Mesenchymal stem cell (in vitro differentiated cells and primary cell): ENCODE measurements at regions not wholly inside any gene's neighbourhood (a gene's known extent, or its start where the extent isn't known, plus 50 kb on each side); places are given as distances from the start of the nearest gene placed in this dataset.

Experiments
- DNase-seq: peaks from one replicate; pipeline ENCODE4 v3.0.0-alpha.2; 2013
- H2AFZ ChIP-seq: one replicate; pipeline ENCODE4 v1.6.1; 2013; ENCODE audit warnings: low read depth, mild to moderate bottlenecking, control low read depth, inconsistent platforms, low read length, moderate library complexity
- H2AK5ac ChIP-seq: 2 replicates; pipeline ENCODE4 v1.6.1; 2013; ENCODE audit warnings: low read length, moderate library complexity, mild to moderate bottlenecking, inconsistent platforms; ENCODE audit not compliant: severe bottlenecking
- H2BK120ac ChIP-seq: one replicate; pipeline ENCODE4 v1.6.1; 2013; ENCODE audit warnings: low read depth, mild to moderate bottlenecking, inconsistent platforms, low read length, moderate library complexity
- H2BK12ac ChIP-seq, 2 experiments: one replicate each; pipeline ENCODE4 v1.6.1; 2013; ENCODE audit warnings: inconsistent platforms in 2 of 2, low read length in 2 of 2, mild to moderate bottlenecking in 2 of 2, moderate library complexity in 2 of 2, control low read depth in 1 of 2
- H2BK15ac ChIP-seq: one replicate; pipeline ENCODE4 v1.6.1; 2013; ENCODE audit warnings: mild to moderate bottlenecking, low read depth, inconsistent platforms; ENCODE audit not compliant: poor library complexity, severe bottlenecking
- H2BK5ac ChIP-seq: 2 replicates; pipeline ENCODE4 v1.6.1; 2013; ENCODE audit warnings: low read depth, mild to moderate bottlenecking, low read length, control low read depth, inconsistent platforms; ENCODE audit not compliant: poor library complexity, severe bottlenecking
- H3K14ac ChIP-seq, 2 experiments: one replicate each; pipeline ENCODE4 v1.6.1; 2013; ENCODE audit warnings: inconsistent platforms in 2 of 2, low read length in 2 of 2, control low read depth in 1 of 2, mild to moderate bottlenecking in 1 of 2, moderate library complexity in 1 of 2
- H3K18ac ChIP-seq, 2 experiments: one replicate each; pipeline ENCODE4 v1.6.1; 2013; ENCODE audit warnings: inconsistent platforms in 2 of 2, low read length in 2 of 2, control low read depth in 1 of 2, low read depth in 1 of 2, mild to moderate bottlenecking in 1 of 2
- H3K23ac ChIP-seq, 2 experiments: one replicate each; pipeline ENCODE4 v1.6.1; 2013; ENCODE audit warnings: inconsistent platforms in 2 of 2, low read length in 2 of 2, mild to moderate bottlenecking in 2 of 2, moderate library complexity in 2 of 2, control low read depth in 1 of 2
- H3K27ac ChIP-seq: 2 replicates; pipeline ENCODE4 v1.5.1; 2013; ENCODE audit warnings: mild to moderate bottlenecking, moderate library complexity, low read length, control low read depth, inconsistent platforms; ENCODE audit not compliant: poor library complexity, severe bottlenecking
- H3K27me3 ChIP-seq, 2 experiments: 2 replicates each; pipeline versions ENCODE4 v1.6.1 to v1.7.0; 2013; ENCODE audit warnings: low read length in 2 of 2, mild to moderate bottlenecking in 2 of 2, moderate library complexity in 2 of 2, control low read depth in 1 of 2, inconsistent platforms in 1 of 2; ENCODE audit not compliant: control insufficient read depth in 1 of 2, insufficient read depth in 1 of 2
- H3K36me3 ChIP-seq, 2 experiments: 2 replicates each; pipeline versions ENCODE4 v1.6.1 to v1.7.0; 2013; ENCODE audit warnings: low read length in 2 of 2, control low read depth in 1 of 2, inconsistent platforms in 1 of 2, low read depth in 1 of 2, mild to moderate bottlenecking in 1 of 2; ENCODE audit not compliant: insufficient read depth in 2 of 2, control insufficient read depth in 1 of 2
- H3K4ac ChIP-seq, 2 experiments: one replicate each; pipeline ENCODE4 v1.6.1; 2013; ENCODE audit warnings: inconsistent platforms in 2 of 2, low read length in 2 of 2, mild to moderate bottlenecking in 2 of 2, moderate library complexity in 2 of 2, control low read depth in 1 of 2, low read depth in 1 of 2
- H3K4me1 ChIP-seq: 2 replicates; pipeline ENCODE4 v1.6.1; 2013; ENCODE audit warnings: low read depth, low read length, control low read depth; ENCODE audit not compliant: control insufficient read depth, insufficient read depth
- H3K4me2 ChIP-seq: 2 replicates; pipeline ENCODE4 v1.6.1; 2013; ENCODE audit warnings: low read length, mild to moderate bottlenecking, inconsistent platforms; ENCODE audit not compliant: poor library complexity, severe bottlenecking
- H3K4me3 ChIP-seq, 2 experiments: 2 replicates each; pipeline versions ENCODE4 v1.5.1 to v1.7.0; 2013; ENCODE audit warnings: low read length in 2 of 2, mild to moderate bottlenecking in 2 of 2, control low read depth in 1 of 2, low read depth in 1 of 2; ENCODE audit not compliant: insufficient read depth in 1 of 2
- H3K79me1 ChIP-seq: replicated peaks from 2 replicates; pipeline ENCODE4 v1.6.1; 2013; ENCODE audit warnings: mild to moderate bottlenecking, control low read depth, low read length, inconsistent platforms; ENCODE audit not compliant: poor library complexity, severe bottlenecking
- H3K9ac ChIP-seq: 2 replicates; pipeline ENCODE4 v1.7.0; 2013; ENCODE audit warnings: mild to moderate bottlenecking, low read length, moderate library complexity
- H3K9me3 ChIP-seq: 2 replicates; pipeline ENCODE4 v1.7.0; 2013; ENCODE audit warnings: mild to moderate bottlenecking, low read length; ENCODE audit not compliant: control insufficient read depth
- H4K8ac ChIP-seq: one replicate; pipeline ENCODE4 v1.6.1; 2013; ENCODE audit warnings: inconsistent platforms, mild to moderate bottlenecking, low read length, moderate library complexity
- H4K91ac ChIP-seq: one replicate; pipeline ENCODE4 v1.6.1; 2013; ENCODE audit warnings: mild to moderate bottlenecking, low read length, inconsistent platforms
- WGBS: methylation state at CpG from one replicate; pipeline ENCODE4 v1.1.7; 2013; ENCODE audit warnings: mixed read lengths; 5-methylcytosine and 5-hydroxymethylcytosine counted together

GRCh38 chr4:165621983-165622382 lies 243.2 kb downstream of the CPE start:
- H2AFZ ChIP-seq, result no peak overlapping the region
- no peak for DNase-seq
- no peak overlapping the region for H2BK12ac ChIP-seq
- no peak overlapping the region for H4K91ac ChIP-seq
- H3K4me1 ChIP-seq, result peaks cover 2% of the 10 kb centered on the region
- 75% methylated on average over 5 of the region's 5 CpGs for WGBS
- no peak overlapping the region for H3K18ac ChIP-seq
- no peaks in the 10 kb centered on the region for H3K79me1 ChIP-seq
- H2BK120ac ChIP-seq, result no peak overlapping the region
- no peak overlapping the region for H3K4me2 ChIP-seq
- no peak overlapping the region for H3K4ac ChIP-seq
- no peak overlapping the region for H3K23ac ChIP-seq
- no peak overlapping the region for H3K4me3 ChIP-seq
- H3K9me3 ChIP-seq, result peaks cover 6% of the 10 kb centered on the region
- H3K9ac ChIP-seq, result no peak overlapping the region
- H2AK5ac ChIP-seq, result no peak overlapping the region
- H4K8ac ChIP-seq, result no peak overlapping the region
- H2BK15ac ChIP-seq, result no peak overlapping the region
- no peak overlapping the region for H3K14ac ChIP-seq
- H3K27me3 ChIP-seq, result no peaks in the 10 kb centered on the region
- no peak overlapping the region for H3K27ac ChIP-seq
- H3K36me3 ChIP-seq, result no peaks in the 10 kb centered on the region
- H2BK5ac ChIP-seq, result no peak overlapping the region

GRCh38 chr4:165625281-165625680 lies 246.5 kb downstream of the CPE start:
- Histone ChIP-seq H3K4ac (no peak overlapping the region), H4K91ac (no peak overlapping the region), H3K4me3 (no peak overlapping the region), H3K23ac (no peak overlapping the region), H3K18ac (no peak overlapping the region), H3K36me3 (no peaks in the 10 kb centered on the region), H3K9me3 (no peaks in the 10 kb centered on the region), H3K4me1 (peaks cover 2% of the 10 kb centered on the region), H4K8ac (no peak overlapping the region), H2BK15ac (no peak overlapping the region), H2BK5ac (no peak overlapping the region), H3K14ac (no peak overlapping the region), H3K79me1 (no peaks in the 10 kb centered on the region), H3K9ac (no peak overlapping the region), H2AK5ac (no peak overlapping the region), H2BK120ac (no peak overlapping the region), H2AFZ (no peak overlapping the region), H3K27ac (no peak overlapping the region), H3K4me2 (no peak overlapping the region), H2BK12ac (no peak overlapping the region), H3K27me3 (no peaks in the 10 kb centered on the region)
- 95% methylated on average over 2 of the region's 2 CpGs for WGBS
- DNase-seq, result no peak

- Histone ChIP-seq H2BK15ac (no peak overlapping the region), H2BK12ac (no peak overlapping the region), H3K4me1 (peaks cover 2% of the 10 kb centered on the region), H3K18ac (no peak overlapping the region), H3K4me2 (no peak overlapping the region), H4K91ac (no peak overlapping the region), H2BK120ac (no peak overlapping the region), H3K27me3 (no peaks in the 10 kb centered on the region), H3K36me3 (no peaks in the 10 kb centered on the region), H3K9me3 (no peaks in the 10 kb centered on the region), H4K8ac (no peak overlapping the region), H3K4me3 (no peak overlapping the region), H3K79me1 (no peaks in the 10 kb centered on the region), H2AK5ac (no peak overlapping the region), H2AFZ (no peak overlapping the region), H3K9ac (no peak overlapping the region), H3K23ac (no peak overlapping the region), H2BK5ac (no peak overlapping the region), H3K4ac (no peak overlapping the region), H3K14ac (no peak overlapping the region), H3K27ac (no peak overlapping the region)
- 73% methylated on average over 3 of the region's 4 CpGs for WGBS
- no peak for DNase-seq
Observed at GRCh38 chr4:165626316-165626715, 246.7 kb upstream of the TLL1 start.

- Histone ChIP-seq H2BK12ac (no peak overlapping the region), H3K4me1 (peaks cover 2% of the 10 kb centered on the region), H3K9me3 (no peaks in the 10 kb centered on the region), H2AFZ (no peak overlapping the region), H3K4me3 (no peak overlapping the region), H2BK15ac (no peak overlapping the region), H3K27me3 (no peaks in the 10 kb centered on the region), H3K36me3 (no peaks in the 10 kb centered on the region), H3K23ac (no peak overlapping the region), H3K4ac (no peak overlapping the region), H3K4me2 (no peak overlapping the region), H3K18ac (no peak overlapping the region), H3K27ac (no peak overlapping the region), H3K79me1 (no peaks in the 10 kb centered on the region), H3K9ac (no peak overlapping the region), H3K14ac (no peak overlapping the region), H2BK5ac (no peak overlapping the region), H2BK120ac (no peak overlapping the region), H4K91ac (no peak overlapping the region), H2AK5ac (no peak overlapping the region), H4K8ac (no peak overlapping the region)
- no peak for DNase-seq
- WGBS, result no CpG with 5 or more reads among the region's 3 CpGs
Observed at GRCh38 chr4:165627128-165627527, 245.9 kb upstream of the TLL1 start.
